IMR-90 (cell line): ENCODE measurements at regions not wholly inside any gene's neighbourhood (a gene's known extent, or its start where the extent isn't known, plus 50 kb on each side); places are given as distances from the start of the nearest gene placed in this dataset.

ENCODE experiments used
- BHLHE40 ChIP-seq: fragments of 150-350 bp; IDR thresholded peaks from 2 replicates; pipeline ENCODE4 v1.6.1; 2016; ENCODE audit warnings: mild to moderate bottlenecking, low read depth, low read length
- CTCF ChIP-seq: conservative IDR thresholded peaks from 2 replicates; pipeline ENCODE4 v1.5.1; 2012; ENCODE audit warnings: mild to moderate bottlenecking, low read depth, low read length, improper control_type of control experiment
- POLR2A ChIP-seq: IDR thresholded peaks from 2 replicates; pipeline ENCODE4 v1.6.1; 2012; ENCODE audit warnings: mild to moderate bottlenecking, low read depth, low read length
- RAD21 ChIP-seq: IDR thresholded peaks from 2 replicates; pipeline ENCODE4 v1.6.1; 2012; ENCODE audit warnings: low read length, improper control_type of control experiment
- RFX5 ChIP-seq: IDR thresholded peaks from 2 replicates; pipeline ENCODE4 v1.8.0; 2012; ENCODE audit warnings: low read depth, mild to moderate bottlenecking, low read length, moderate library complexity

DNA sequence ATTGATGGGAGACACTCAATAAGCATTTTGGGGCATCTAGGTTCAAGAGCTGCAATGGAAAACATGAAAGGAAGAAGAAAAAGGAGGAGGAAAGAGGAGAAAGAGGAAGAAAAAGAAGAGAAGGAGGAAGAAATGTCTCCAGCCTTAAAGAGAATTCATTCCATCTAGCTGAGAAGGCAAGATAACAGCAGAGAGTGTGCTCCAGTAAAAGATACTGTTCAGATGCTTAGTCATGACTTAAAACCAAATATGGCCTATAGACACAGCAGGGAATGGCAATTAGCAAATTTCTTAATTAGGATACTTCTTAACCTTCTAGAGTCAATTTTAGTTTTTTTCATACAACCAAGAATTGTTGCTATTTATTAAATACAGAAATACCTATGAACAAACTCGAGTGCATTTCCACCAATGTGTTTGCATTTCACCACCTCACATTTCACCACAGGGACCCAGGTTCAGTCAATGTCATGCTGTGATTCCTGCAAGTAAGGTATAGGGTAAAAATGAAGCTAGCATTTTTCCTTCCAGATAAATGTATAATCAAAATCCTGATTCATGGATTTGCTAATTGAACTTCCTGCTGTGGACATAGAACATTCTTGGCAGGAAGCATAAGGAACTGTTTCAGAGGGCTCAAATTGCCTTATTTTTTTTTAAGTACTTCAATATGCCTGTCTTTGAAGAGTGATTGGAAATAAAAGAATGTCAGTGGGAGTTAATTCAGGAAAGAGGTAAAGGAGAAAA is 177.8 kb downstream of the RPS29 start:
- TF ChIP-seq CTCF (no peak), RAD21 (no peak), POLR2A (no peak), BHLHE40 (no peak), RFX5 (no peak)
